Left lung (tissue), 4 donors: ENCODE measurements at regions not wholly inside any gene's neighbourhood (a gene's known extent, or its start where the extent isn't known, plus 50 kb on each side); places are given as distances from the start of the nearest gene placed in this dataset.

Experiments
- ATAC-seq: fragments of 200-7000 bp; cut with Tn5 transposase; one replicate; pipeline ENCODE4 v1.9.1; 2020; ENCODE audit warnings: moderate library complexity
- DNase-seq, 4 donors: peaks; one replicate each; pipeline ENCODE4 v3.0.0-alpha.2; 2013 to 2020
- H3K27ac ChIP-seq, 2 donors: fragments of 200-600 bp; sonication (generic) in 1 of 2; one replicate each; pipeline versions ENCODE4 v1.5.0 to v1.8.0; 2020 to 2021
- H3K27me3 ChIP-seq, 2 donors: fragments of 200-600 bp; sonication (generic) in 1 of 2; one replicate each; pipeline versions ENCODE4 v1.5.0 to v1.8.0; 2020 to 2021
- H3K36me3 ChIP-seq, 2 donors: fragments of 200-600 bp; sonication (generic) in 1 of 2; one replicate each; pipeline versions ENCODE4 v1.5.0 to v1.8.0; 2020 to 2021
- H3K4me1 ChIP-seq, 2 donors: fragments of 200-600 bp; one replicate each; pipeline ENCODE4 v1.8.0; 2021
- H3K4me3 ChIP-seq, 2 donors: fragments of 200-600 bp; sonication (generic) in 1 of 2; one replicate each; pipeline versions ENCODE4 v1.5.0 to v1.8.0; 2020 to 2021; ENCODE audit warnings: mild to moderate bottlenecking in 1 of 2
- H3K9me3 ChIP-seq, 2 donors: fragments of 200-600 bp; sonication (generic) in 1 of 2; one replicate each; pipeline versions ENCODE4 v1.5.0 to v1.8.0; 2020 to 2021
- intact Hi-C, 2 donors: fragments of 100-400 bp; cut with DNase I; formaldehyde crosslinking; loops; one replicate each; pipeline versions ENCODE4 v1.11.2 to v1.14.2; 2022
- TF ChIP-seq, protein P1 (sequence below), 2 donors: fragments of 200-600 bp; sonication (generic) in 1 of 2; IDR thresholded peaks; one replicate each; pipeline versions ENCODE4 v1.5.0 to v1.8.0; 2021; ENCODE audit warnings: antibody characterized with exemption in 2 of 2
- donor health status: DM: no; HTN: yes; CAD: no.
- donor health status: DM: no; HTN: no; CAD: no.

DNA sequence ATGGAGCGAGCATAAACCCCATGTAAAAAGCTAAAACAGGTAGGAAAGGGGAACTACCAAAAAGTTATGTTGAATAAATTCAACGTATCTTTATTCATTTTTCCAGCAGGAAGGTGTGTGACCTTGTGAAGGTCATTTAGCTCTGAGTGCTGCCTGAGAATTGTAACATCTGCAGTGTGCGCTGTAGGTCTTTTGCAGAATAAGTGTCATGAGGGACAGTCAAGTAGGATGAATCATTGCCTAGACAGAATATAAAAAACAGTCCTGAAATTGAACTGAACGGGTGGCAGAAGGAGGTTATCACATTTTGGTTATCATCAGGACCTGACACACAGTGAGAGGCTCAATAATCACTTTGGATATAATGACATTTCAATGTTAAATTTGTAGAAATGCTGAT, 334.8 kb upstream of the NOVA1 start:
- Histone ChIP-seq H3K4me1 (no peaks in the 10 kb centered on the region), H3K27me3 (no peaks in the 10 kb centered on the region), H3K27ac (no peak overlapping the region), H3K4me3 (no peak overlapping the region), H3K9me3 (no peaks in the 10 kb centered on the region), H3K36me3 (no peaks in the 10 kb centered on the region)
- no peak for ATAC-seq
- intact Hi-C loops = no loop called here
- no peak for DNase-seq
- TF ChIP-seq, protein P1, sequence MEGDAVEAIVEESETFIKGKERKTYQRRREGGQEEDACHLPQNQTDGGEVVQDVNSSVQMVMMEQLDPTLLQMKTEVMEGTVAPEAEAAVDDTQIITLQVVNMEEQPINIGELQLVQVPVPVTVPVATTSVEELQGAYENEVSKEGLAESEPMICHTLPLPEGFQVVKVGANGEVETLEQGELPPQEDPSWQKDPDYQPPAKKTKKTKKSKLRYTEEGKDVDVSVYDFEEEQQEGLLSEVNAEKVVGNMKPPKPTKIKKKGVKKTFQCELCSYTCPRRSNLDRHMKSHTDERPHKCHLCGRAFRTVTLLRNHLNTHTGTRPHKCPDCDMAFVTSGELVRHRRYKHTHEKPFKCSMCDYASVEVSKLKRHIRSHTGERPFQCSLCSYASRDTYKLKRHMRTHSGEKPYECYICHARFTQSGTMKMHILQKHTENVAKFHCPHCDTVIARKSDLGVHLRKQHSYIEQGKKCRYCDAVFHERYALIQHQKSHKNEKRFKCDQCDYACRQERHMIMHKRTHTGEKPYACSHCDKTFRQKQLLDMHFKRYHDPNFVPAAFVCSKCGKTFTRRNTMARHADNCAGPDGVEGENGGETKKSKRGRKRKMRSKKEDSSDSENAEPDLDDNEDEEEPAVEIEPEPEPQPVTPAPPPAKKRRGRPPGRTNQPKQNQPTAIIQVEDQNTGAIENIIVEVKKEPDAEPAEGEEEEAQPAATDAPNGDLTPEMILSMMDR (IDR thresholded peaks at IDR 0.05) = no peak

DNA sequence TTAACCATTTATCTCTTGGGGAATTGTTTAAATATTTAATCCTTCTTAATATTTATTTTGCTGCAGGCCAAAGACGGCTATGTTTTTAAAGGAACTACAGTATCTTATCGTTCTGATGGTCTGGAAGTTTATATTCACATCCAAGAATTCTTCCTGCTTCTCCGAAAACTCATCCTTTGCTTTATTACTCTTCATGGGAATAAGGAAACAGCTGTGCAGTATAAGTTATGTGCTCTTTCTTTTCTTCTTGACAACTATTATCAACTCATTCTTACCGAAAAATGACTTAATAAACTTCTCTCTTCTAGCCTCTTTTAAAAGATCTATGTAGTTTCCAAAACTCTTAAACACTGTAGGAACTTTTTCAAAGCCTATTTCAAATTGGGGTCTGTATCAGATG, 335.6 kb upstream of the NOVA1 start:
- DNase-seq (no peak), ATAC-seq (no peak)
- TF ChIP-seq, protein P1 (IDR thresholded peaks at IDR 0.05) = no peak
- no peaks in the 10 kb centered on the region for H3K9me3 ChIP-seq
- intact Hi-C loops = no loop called here
- no peaks in the 10 kb centered on the region for H3K27me3 ChIP-seq
- H3K4me3 ChIP-seq = no peak overlapping the region
- no peaks in the 10 kb centered on the region for H3K36me3 ChIP-seq
- H3K4me1 ChIP-seq = no peaks in the 10 kb centered on the region
- H3K27ac ChIP-seq = no peak overlapping the region

DNA sequence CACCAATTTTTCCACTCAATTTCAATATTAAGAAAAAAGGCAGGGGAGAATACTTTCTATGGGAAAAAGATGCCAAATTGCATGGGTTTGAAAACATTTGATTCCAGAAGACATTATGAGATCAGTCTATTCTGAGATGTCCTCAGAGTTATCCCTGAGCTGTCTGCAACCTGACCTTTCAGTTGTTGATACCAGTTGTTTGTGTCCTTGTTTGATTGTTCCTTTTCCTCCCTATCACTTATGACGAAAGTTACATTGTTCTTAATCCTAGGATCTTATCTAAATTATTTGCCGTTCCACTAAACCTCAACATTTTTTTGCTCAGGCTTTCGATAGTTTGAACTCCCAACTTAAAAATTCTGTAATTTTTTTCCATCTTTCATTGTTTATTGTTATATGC, 336.3 kb upstream of the NOVA1 start:
- H3K36me3 ChIP-seq = no peaks in the 10 kb centered on the region
- TF ChIP-seq, protein P1 (IDR thresholded peaks at IDR 0.05) = no peak
- DNase-seq (no peak), ATAC-seq (no peak)
- H3K9me3 ChIP-seq = no peaks in the 10 kb centered on the region
- no peaks in the 10 kb centered on the region for H3K4me1 ChIP-seq
- no peak overlapping the region for H3K4me3 ChIP-seq
- no peak overlapping the region for H3K27ac ChIP-seq
- H3K27me3 ChIP-seq = no peaks in the 10 kb centered on the region
- intact Hi-C loops = no loop called here

DNA sequence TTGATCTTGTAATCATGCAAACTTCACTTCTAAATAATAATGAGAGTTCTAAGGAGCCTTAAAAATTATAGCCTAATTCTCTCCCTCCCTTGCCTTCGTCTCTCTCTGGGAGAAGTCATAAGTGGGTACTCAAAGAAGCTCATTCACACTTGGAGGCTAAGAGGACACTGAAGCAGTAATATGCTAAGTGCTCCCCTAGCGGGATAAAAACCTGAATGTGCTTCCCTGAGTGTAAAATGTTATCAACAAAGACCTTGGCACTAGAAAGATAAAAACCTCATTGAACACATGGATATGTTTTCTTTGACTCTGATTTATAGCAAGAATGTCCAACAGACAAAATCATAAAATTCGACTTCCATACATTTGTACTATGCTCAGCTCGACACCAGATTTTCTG, 337.9 kb upstream of the NOVA1 start:
- Histone ChIP-seq H3K4me3 (no peak overlapping the region), H3K36me3 (no peaks in the 10 kb centered on the region), H3K4me1 (no peaks in the 10 kb centered on the region), H3K27me3 (no peaks in the 10 kb centered on the region), H3K9me3 (no peaks in the 10 kb centered on the region), H3K27ac (no peak overlapping the region)
- ATAC-seq = peak; percentile 62
- TF ChIP-seq, protein P1 (IDR thresholded peaks at IDR 0.05) = no peak
- intact Hi-C loops = no loop called here
- no peak for DNase-seq

DNA sequence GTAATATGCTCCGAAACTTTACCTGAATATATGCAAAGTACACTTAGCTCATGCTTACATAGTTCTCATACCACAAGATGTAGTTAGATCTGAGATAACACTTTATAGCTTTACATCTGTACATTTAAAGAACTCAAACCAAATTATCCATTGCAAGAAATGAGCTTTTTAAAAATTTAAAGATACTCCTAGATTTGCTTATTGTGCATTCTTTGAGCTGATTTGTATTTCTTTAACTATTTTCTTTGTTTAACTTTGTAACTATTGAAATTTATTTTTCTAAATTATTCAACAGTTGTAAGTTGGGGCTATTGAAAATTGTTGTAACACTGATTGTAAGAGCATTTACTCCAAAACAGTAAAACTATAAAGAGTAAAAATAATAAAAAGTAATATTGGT, 340.2 kb upstream of the NOVA1 start:
- DNase-seq (no peak), ATAC-seq (no peak)
- Histone ChIP-seq H3K9me3 (no peaks in the 10 kb centered on the region), H3K36me3 (no peaks in the 10 kb centered on the region), H3K27me3 (no peaks in the 10 kb centered on the region), H3K4me1 (no peaks in the 10 kb centered on the region), H3K4me3 (no peak overlapping the region), H3K27ac (no peak overlapping the region)
- intact Hi-C loops = no loop called here
- TF ChIP-seq, protein P1 (IDR thresholded peaks at IDR 0.05) = no peak
